HepG2 (cell line): ENCODE measurements at regions not wholly inside any gene's neighbourhood (a gene's known extent, or its start where the extent isn't known, plus 50 kb on each side); places are given as distances from the start of the nearest gene placed in this dataset.

ENCODE experiments used
- ATAC-seq: fragments of 200-7000 bp; cut with Tn5 transposase; 3 replicates; pipeline ENCODE4 v1.9.1; 2020; ENCODE audit warnings: mild to moderate bottlenecking, moderate library complexity
- BruUV-seq: library from RNA; stranded (reverse); fragments of 400-500 nt; replicated peaks from 2 replicates; lab custom pipeline; 2021; lab: Mats Ljungman, UMichigan
- CTCF ChIA-PET: fragments of 300-600 bp; formaldehyde crosslinking; extraction: SDS; loops from one replicate; lab custom pipeline; 2021; ENCODE audit warnings: low total read pairs, inconsistent platforms, low intra/inter-chr PET ratio; lab: Yijun Ruan, JAX
- POLR2A ChIA-PET: fragments of 350-600 bp; sonication (Branson Sonifier 250); formaldehyde crosslinking; loops from one replicate; lab custom pipeline; 2020; ENCODE audit warnings: antibody characterized with exemption, inconsistent platforms; lab: Yijun Ruan, JAX
- DNase-seq: peaks from one replicate; pipeline ENCODE4 v3.0.0-alpha.2; 2015; ENCODE audit warnings: low spot score
- FAIRE-seq: peaks from 3 replicates; lab custom pipeline; 2011; peaks lifted over from hg19 to GRCh38; lab: Jason Lieb, UNC
- H2AFZ ChIP-seq: one replicate; pipeline ENCODE4 v1.6.1; 2011; ENCODE audit warnings: low read length, inconsistent platforms
- H3K27ac ChIP-seq: fragments of 300-600 bp; 3 replicates; pipeline ENCODE4 v1.8.0; 2011; ENCODE audit warnings: mixed run types, mild to moderate bottlenecking, mixed read lengths, low read length, inconsistent platforms; ENCODE audit not compliant: insufficient read depth; ENCODE audit errors: extremely low read length
- H3K27me3 ChIP-seq, 2 experiments: fragments of 200-600 bp in 1 of 2; 2 replicates in 1 of 2; 3 replicates in 1 of 2; pipeline versions ENCODE4 v1.6.0 to v1.8.0; 2011; ENCODE audit warnings: low read length in 2 of 2, mild to moderate bottlenecking in 2 of 2, moderate library complexity in 2 of 2, inconsistent platforms in 1 of 2; ENCODE audit not compliant: insufficient read depth in 2 of 2, control insufficient read depth in 1 of 2
- H3K36me3 ChIP-seq, 2 experiments: fragments of 200-600 bp in 1 of 2; replicated peaks in 1 of 2; 2 replicates in 1 of 2; 3 replicates in 1 of 2; pipeline versions ENCODE4 v1.5.1 to v1.8.0; 2011; ENCODE audit warnings: low read length in 2 of 2, inconsistent platforms in 1 of 2; ENCODE audit not compliant: insufficient read depth in 2 of 2, control insufficient read depth in 1 of 2
- H3K4me1 ChIP-seq: 2 replicates; pipeline ENCODE4 v1.5.1; 2012; ENCODE audit warnings: low read length, inconsistent platforms; ENCODE audit not compliant: insufficient read depth
- H3K4me2 ChIP-seq: 2 replicates; pipeline ENCODE4 v1.6.0; 2011; ENCODE audit warnings: low read depth, low read length, inconsistent platforms
- H3K4me3 ChIP-seq, 3 experiments: fragments of 200-600 bp in 1 of 3; sonication (generic), shearing (Covaris generic) in 1 of 3; replicated peaks in 1 of 3; 2 replicates each; pipeline ENCODE4 v1.5.1; 2011 to 2016; ENCODE audit warnings: low read length in 3 of 3, inconsistent platforms in 2 of 3, low read depth in 2 of 3, mild to moderate bottlenecking in 2 of 3, control low read depth in 1 of 3, mixed read lengths in 1 of 3; ENCODE audit not compliant: insufficient read depth in 1 of 3
- H3K79me2 ChIP-seq: one replicate; pipeline ENCODE4 v1.6.1; 2011; ENCODE audit warnings: low read length, inconsistent platforms; ENCODE audit not compliant: insufficient read depth
- H3K9ac ChIP-seq: 2 replicates; pipeline ENCODE4 v1.6.0; 2011; ENCODE audit warnings: mild to moderate bottlenecking, low read depth, low read length, inconsistent platforms; ENCODE audit not compliant: insufficient read depth
- H3K9me3 ChIP-seq: 2 replicates; pipeline ENCODE4 v1.5.1; 2012; ENCODE audit warnings: mild to moderate bottlenecking, low read length
- H4K20me1 ChIP-seq: 2 replicates; pipeline ENCODE4 v1.6.0; 2011; ENCODE audit warnings: inconsistent platforms, mild to moderate bottlenecking, low read length, moderate library complexity; ENCODE audit not compliant: insufficient read depth
- ASH2L ChIP-seq: fragments of 300-600, 200-600 bp; sonication (generic); IDR thresholded peaks from 2 replicates; pipeline ENCODE4 v1.7.0; 2017; ENCODE audit warnings: low read depth, mild to moderate bottlenecking, moderate library complexity, mixed read lengths, low read length; ENCODE audit not compliant: insufficient read length
- ELF1 ChIP-seq: sonication (generic); formaldehyde crosslinking; IDR thresholded peaks from 2 replicates; pipeline ENCODE4 v1.4.0; 2020; ENCODE audit warnings: missing genetic modification reagents
- GABPA ChIP-seq, 2 experiments: IDR thresholded peaks; 2 replicates each; pipeline ENCODE4 v1.6.1; 2011 to 2016; ENCODE audit warnings: low read depth in 2 of 2, low read length in 1 of 2, missing biosample characterization in 1 of 2, missing genetic modification characterization in 1 of 2
- GFI1 ChIP-seq: sonication (generic); formaldehyde crosslinking; IDR thresholded peaks from 2 replicates; pipeline ENCODE4 v1.5.0; 2020; ENCODE audit warnings: missing genetic modification reagents, mild to moderate bottlenecking, borderline replicate concordance
- SALL1 ChIP-seq: sonication (generic); formaldehyde crosslinking; IDR thresholded peaks from 2 replicates; pipeline ENCODE4 v1.8.0; 2022; ENCODE audit warnings: mild to moderate bottlenecking, missing genetic modification reagents
- SMC3 ChIP-seq: IDR thresholded peaks from 2 replicates; pipeline ENCODE4 v1.6.1; 2011; ENCODE audit warnings: low read length, improper control_type of control experiment
- SRSF9 ChIP-seq: fragments of 200-400 bp; formaldehyde crosslinking; IDR thresholded peaks from 2 replicates; pipeline ENCODE4 v1.6.1; 2018; ENCODE audit warnings: borderline replicate concordance, mild to moderate bottlenecking, low read depth, low read length; ENCODE audit not compliant: insufficient read depth, poor library complexity, severe bottlenecking
- ZSCAN22 ChIP-seq: sonication (generic); formaldehyde crosslinking; IDR thresholded peaks from 2 replicates; pipeline ENCODE4 v1.4.0; 2020; ENCODE audit warnings: mild to moderate bottlenecking, missing genetic modification reagents
- WGBS: methylation state at CpG from one replicate; pipeline ENCODE4 v1.1.6; 2017; ENCODE audit warnings: low lambda C conversion rate; 5-methylcytosine and 5-hydroxymethylcytosine counted together
- in situ Hi-C: cut with HindIII; loops from 2 replicates; pipeline ENCODE4 v1.10.0; 2017; ENCODE audit warnings: low pct_unique_long_range_greater_than_20kb; ENCODE audit not compliant: extremely low pct_ligation_motif_present
- intact Hi-C: fragments of 100-400 bp; cut with micrococcal nuclease; formaldehyde crosslinking; loops from one replicate; pipeline ENCODE4 v1.10.0; 2022; ENCODE audit not compliant: unreplicated experiment
- TF ChIP-seq, protein P1 (sequence below): sonication (generic); formaldehyde crosslinking; IDR thresholded peaks from 2 replicates; pipeline ENCODE4 v1.5.0; 2020; ENCODE audit warnings: mild to moderate bottlenecking, missing genetic modification reagents
- TF ChIP-seq, protein P2 (sequence below): IDR thresholded peaks from 2 replicates; pipeline ENCODE4 v1.6.1; 2016; ENCODE audit warnings: missing genetic modification reagents, missing compliant biosample characterization

DNA sequence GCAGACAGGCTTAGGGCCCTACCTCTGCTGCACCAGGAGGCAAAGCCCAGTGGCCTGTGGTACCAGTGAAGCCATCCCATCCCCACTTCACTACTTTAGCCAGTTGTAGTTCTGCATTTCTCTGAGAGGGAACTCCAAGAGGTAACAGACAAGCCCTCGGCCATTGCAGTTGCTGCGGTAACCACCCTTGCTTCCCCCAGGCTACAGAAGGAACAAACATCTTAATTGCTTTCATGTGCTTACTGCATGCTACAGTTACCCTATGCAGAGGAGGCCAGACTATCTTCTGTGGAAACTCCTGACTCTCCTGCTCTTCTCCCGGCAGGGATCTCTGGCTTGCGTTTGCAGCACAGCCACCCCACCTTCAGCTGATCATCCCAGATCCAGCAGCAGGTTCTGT lies 67.8 kb downstream of the SPIN4 start:
- in situ Hi-C loops (no loop called here), intact Hi-C loops (no loop called here)
- FAIRE-seq (no peak), DNase-seq (no peak), ATAC-seq (no peak)
- no peak overlapping the region for H3K4me2 ChIP-seq
- WGBS = no CpG with 5 or more reads among the region's 4 CpGs
- no peak overlapping the region for H2AFZ ChIP-seq
- no TSS peak for BruUV-seq
- H4K20me1 ChIP-seq = no peaks in the 10 kb centered on the region
- no peak overlapping the region for H3K27ac ChIP-seq
- no peaks in the 10 kb centered on the region for H3K27me3 ChIP-seq
- no peaks in the 10 kb centered on the region for H3K4me1 ChIP-seq
- H3K9me3 ChIP-seq = no peaks in the 10 kb centered on the region
- H3K9ac ChIP-seq = no peak overlapping the region
- no peak overlapping the region for H3K4me3 ChIP-seq
- TF ChIP-seq ASH2L (no peak), ZSCAN22 (no peak), SALL1 (CRISPR knock-in tag) (no peak), GABPA (IDR thresholded peaks at IDR 0.05; ENCODE audit: low read depth, low read length) (no peak), GABPA (CRISPR knock-in tag; IDR thresholded peaks at IDR 0.05; ENCODE audit: low read depth) (no peak), GFI1 (no peak), ELF1 (CRISPR knock-in tag) (no peak), SMC3 (no peak), SRSF9 (no peak)
- TF ChIP-seq, protein P1, sequence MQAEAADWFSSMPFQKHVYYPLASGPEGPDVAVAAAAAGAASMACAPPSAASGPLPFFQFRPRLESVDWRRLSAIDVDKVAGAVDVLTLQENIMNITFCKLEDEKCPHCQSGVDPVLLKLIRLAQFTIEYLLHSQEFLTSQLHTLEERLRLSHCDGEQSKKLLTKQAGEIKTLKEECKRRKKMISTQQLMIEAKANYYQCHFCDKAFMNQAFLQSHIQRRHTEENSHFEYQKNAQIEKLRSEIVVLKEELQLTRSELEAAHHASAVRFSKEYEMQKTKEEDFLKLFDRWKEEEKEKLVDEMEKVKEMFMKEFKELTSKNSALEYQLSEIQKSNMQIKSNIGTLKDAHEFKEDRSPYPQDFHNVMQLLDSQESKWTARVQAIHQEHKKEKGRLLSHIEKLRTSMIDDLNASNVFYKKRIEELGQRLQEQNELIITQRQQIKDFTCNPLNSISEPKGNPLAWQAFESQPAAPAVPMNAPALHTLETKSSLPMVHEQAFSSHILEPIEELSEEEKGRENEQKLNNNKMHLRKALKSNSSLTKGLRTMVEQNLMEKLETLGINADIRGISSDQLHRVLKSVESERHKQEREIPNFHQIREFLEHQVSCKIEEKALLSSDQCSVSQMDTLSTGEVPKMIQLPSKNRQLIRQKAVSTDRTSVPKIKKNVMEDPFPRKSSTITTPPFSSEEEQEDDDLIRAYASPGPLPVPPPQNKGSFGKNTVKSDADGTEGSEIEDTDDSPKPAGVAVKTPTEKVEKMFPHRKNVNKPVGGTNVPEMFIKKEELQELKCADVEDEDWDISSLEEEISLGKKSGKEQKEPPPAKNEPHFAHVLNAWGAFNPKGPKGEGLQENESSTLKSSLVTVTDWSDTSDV (CRISPR knock-in tag) = no peak
- TF ChIP-seq, protein P2, sequence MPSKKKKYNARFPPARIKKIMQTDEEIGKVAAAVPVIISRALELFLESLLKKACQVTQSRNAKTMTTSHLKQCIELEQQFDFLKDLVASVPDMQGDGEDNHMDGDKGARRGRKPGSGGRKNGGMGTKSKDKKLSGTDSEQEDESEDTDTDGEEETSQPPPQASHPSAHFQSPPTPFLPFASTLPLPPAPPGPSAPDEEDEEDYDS (CRISPR knock-in tag) = no peak
- CTCF ChIA-PET = no interaction called here
- H3K79me2 ChIP-seq = no peaks in the 10 kb centered on the region
- no peaks in the 10 kb centered on the region for H3K36me3 ChIP-seq
- POLR2A ChIA-PET = no interaction called here
